Right lobe of liver (tissue), 4 donors: ENCODE measurements at regions not wholly inside any gene's neighbourhood (a gene's known extent, or its start where the extent isn't known, plus 50 kb on each side); places are given as distances from the start of the nearest gene placed in this dataset.

Experiments
- CTCF ChIP-seq, 4 donors: fragments of 200-600 bp in 3 of 4; fragments of 450-650 bp in 1 of 4; IDR thresholded peaks; one replicate each; pipeline versions ENCODE4 v1.5.1 to v1.8.0; 2016 to 2022; ENCODE audit warnings: antibody characterized with exemption in 4 of 4, mild to moderate bottlenecking in 2 of 4
- POLR2A ChIP-seq: fragments of 450-650 bp; IDR thresholded peaks from one replicate; pipeline ENCODE4 v1.6.1; 2017; ENCODE audit warnings: antibody characterized with exemption, mild to moderate bottlenecking
- donor health status: DM: no; HTN: no; CAD: no.
- donor health status: DM: no; HTN: no; CAD: no.
- donor health status: DM: no; HTN: yes; CAD: no.

DNA sequence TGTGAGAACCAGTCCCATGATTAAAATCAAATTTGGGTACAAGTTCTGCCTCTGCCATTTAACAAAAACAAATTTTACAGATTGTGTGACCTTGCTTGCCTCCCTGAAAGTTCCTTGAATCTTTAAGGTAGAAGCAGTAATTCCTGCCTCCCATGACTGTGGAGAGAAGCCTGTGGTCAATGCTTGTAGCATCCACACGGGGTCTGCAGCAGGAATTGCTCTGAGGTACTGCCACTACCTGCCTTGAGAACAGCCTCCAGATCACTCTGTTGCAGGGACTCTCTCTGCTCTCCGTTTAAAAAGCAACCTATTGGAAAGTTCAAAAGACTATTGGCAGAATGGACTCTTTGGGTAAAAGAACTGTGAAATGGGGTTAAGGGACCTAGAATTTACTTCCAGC lies 75.9 kb downstream of the SST start:
- no peak for TF ChIP-seq POLR2A
- no peak for TF ChIP-seq CTCF (IDR thresholded peaks at IDR 0.05)
